GM23338 (cell line): ENCODE measurements at regions not wholly inside any gene's neighbourhood (a gene's known extent, or its start where the extent isn't known, plus 50 kb on each side); places are given as distances from the start of the nearest gene placed in this dataset.

ENCODE experiments used
- CREB1 ChIP-seq: fragments of 250-450 bp; sonication (Bioruptor Pico); IDR thresholded peaks from 2 replicates; pipeline ENCODE4 v1.5.0; 2020; ENCODE audit warnings: low read depth, mild to moderate bottlenecking, moderate library complexity
- CTCF ChIP-seq, 2 experiments: fragments of 200-600 bp in 1 of 2; sonication (generic) in 1 of 2; conservative IDR thresholded peaks; 2 replicates each; pipeline versions ENCODE4 v1.5.1 to v1.6.1; 2016 to 2017; ENCODE audit warnings: antibody characterized with exemption in 2 of 2, low read depth in 2 of 2, mild to moderate bottlenecking in 2 of 2, moderate library complexity in 1 of 2
- EZH2phosphoT487 ChIP-seq: fragments of 200-600 bp; sonication (generic); IDR thresholded peaks from one replicate; pipeline ENCODE4 v1.8.1; 2018; ENCODE audit warnings: antibody characterized with exemption; ENCODE audit not compliant: unreplicated experiment
- JUNB ChIP-seq: IDR thresholded peaks from one replicate; pipeline ENCODE4 v1.6.1; 2016; ENCODE audit warnings: antibody characterized with exemption; ENCODE audit not compliant: unreplicated experiment
- POLR2AphosphoS5 ChIP-seq: IDR thresholded peaks from 2 replicates; pipeline ENCODE4 v1.6.1; 2016; ENCODE audit warnings: antibody characterized with exemption, low read depth
- REST ChIP-seq: IDR thresholded peaks from one replicate; pipeline ENCODE4 v1.6.1; 2018; ENCODE audit warnings: antibody characterized with exemption; ENCODE audit not compliant: unreplicated experiment

GRCh38 chr11:122259195-122259821 lies 143.3 kb upstream of the BLID start:
- no peak for TF ChIP-seq JUNB
- no peak for TF ChIP-seq CTCF (conservative IDR thresholded peaks at IDR 0.05; ENCODE audit: low read depth in 2 of 2)
- TF ChIP-seq REST = no peak
- TF ChIP-seq EZH2phosphoT487 = no peak
- no peak for TF ChIP-seq CREB1 (CRISPR knock-in tag)
- no peak for TF ChIP-seq POLR2AphosphoS5
